ENCODE measurements at regions not wholly inside any gene's neighbourhood (a gene's known extent, or its start where the extent isn't known, plus 50 kb on each side); places are given as distances from the start of the nearest gene placed in this dataset.
A peak's percentile ranks its signal among the peaks of the same experiment; 100 is the strongest.

DNA sequence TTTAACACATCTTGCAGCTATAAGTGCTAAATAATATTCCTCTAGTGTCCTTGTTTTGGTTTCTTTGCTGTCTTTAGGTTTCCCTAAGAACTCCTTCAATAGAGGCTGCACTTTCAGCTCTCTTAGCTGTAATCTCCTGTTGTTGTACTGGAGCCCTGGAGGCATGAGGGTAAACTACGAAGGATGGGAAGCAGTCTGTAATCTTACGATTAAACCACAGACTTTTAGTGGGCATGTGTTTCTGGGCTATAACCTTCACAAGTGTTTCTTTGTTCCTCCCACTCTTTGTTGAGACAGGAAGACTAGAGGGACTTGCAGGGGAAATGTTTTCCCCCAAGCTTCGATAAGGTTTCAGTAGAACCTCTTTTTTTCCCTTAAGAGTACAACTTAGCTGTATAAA is 1058.1 kb downstream of the NSUN3 start:
- Mint-ChIP-seq H3K4me3 (no peak overlapping the region), H3K27ac (peak overlapping the region in 1 of 3 experiments; percentile 2), H3K9me3 (no peaks in the 10 kb centered on the region), H3K27me3 (ENCODE audit: low read depth) (no peaks in the 10 kb centered on the region), H3K4me1 (no peaks in the 10 kb centered on the region), H3K36me3 (ENCODE audit: low read depth) (no peaks in the 10 kb centered on the region)
- TF ChIP-seq, protein P1, sequence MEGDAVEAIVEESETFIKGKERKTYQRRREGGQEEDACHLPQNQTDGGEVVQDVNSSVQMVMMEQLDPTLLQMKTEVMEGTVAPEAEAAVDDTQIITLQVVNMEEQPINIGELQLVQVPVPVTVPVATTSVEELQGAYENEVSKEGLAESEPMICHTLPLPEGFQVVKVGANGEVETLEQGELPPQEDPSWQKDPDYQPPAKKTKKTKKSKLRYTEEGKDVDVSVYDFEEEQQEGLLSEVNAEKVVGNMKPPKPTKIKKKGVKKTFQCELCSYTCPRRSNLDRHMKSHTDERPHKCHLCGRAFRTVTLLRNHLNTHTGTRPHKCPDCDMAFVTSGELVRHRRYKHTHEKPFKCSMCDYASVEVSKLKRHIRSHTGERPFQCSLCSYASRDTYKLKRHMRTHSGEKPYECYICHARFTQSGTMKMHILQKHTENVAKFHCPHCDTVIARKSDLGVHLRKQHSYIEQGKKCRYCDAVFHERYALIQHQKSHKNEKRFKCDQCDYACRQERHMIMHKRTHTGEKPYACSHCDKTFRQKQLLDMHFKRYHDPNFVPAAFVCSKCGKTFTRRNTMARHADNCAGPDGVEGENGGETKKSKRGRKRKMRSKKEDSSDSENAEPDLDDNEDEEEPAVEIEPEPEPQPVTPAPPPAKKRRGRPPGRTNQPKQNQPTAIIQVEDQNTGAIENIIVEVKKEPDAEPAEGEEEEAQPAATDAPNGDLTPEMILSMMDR (IDR thresholded peaks at IDR 0.05; ENCODE audit: unreplicated experiment in 3 of 3) = no peak

DNA sequence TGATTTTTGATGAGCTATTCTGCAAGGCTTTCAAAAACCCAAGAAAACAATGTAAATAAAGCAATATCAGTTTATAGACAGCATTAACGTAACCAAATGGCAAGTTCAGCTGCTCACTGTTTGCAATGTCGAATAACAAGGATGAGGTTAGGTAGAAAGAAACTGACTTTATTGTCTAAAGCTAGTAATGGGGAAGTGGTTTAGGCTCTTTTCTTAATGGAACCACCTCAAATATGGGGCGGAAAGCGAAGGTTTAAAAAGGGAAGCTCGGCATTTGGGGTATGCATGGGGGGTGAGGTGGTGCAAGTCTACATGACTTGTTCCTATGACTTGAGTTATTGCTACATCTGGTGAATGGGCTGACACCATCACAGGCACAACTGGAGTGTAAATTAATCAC is 1060.2 kb downstream of the NSUN3 start:
- Mint-ChIP-seq H3K4me1 (no peaks in the 10 kb centered on the region), H3K9me3 (no peaks in the 10 kb centered on the region), H3K36me3 (ENCODE audit: low read depth) (no peaks in the 10 kb centered on the region), H3K4me3 (no peak overlapping the region), H3K27me3 (ENCODE audit: low read depth) (no peaks in the 10 kb centered on the region), H3K27ac (no peak overlapping the region)
- TF ChIP-seq, protein P1 (IDR thresholded peaks at IDR 0.05; ENCODE audit: unreplicated experiment in 3 of 3) = no peak

DNA sequence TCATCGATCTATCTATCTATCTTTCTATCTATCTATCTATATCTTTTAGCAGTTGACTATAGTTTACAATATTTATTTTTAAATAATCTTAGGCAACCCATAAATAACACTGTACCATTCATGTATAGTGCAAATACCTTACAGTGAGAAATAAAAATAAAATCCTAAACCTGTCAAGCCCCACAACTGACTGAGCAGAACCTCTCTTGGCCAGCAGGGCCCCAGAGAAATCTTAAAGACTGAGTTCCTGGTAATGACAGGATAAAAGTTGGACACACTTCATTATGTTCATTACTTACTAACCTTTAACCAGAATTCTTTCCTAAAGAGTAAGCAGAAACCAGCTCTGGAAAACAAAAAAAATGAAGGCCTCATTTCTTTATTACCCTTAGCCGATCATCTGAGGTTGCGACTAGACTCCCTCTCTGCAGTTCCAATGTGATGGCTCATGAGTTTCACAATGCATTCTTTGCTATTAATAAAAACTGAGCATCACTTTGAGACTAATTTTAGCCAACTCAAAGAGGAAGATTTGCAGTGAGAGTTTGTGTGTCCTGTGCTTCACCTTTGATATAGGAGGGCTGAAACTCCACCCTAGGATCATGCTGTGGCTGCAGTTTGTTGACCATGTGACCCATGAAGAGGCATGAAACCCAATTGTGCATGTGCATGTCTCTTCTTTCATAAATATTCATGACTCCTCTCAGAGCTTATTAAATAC is 1072.0 kb downstream of the NSUN3 start:
- no peaks in the 10 kb centered on the region for H3K9me3 Mint-ChIP-seq

DNA sequence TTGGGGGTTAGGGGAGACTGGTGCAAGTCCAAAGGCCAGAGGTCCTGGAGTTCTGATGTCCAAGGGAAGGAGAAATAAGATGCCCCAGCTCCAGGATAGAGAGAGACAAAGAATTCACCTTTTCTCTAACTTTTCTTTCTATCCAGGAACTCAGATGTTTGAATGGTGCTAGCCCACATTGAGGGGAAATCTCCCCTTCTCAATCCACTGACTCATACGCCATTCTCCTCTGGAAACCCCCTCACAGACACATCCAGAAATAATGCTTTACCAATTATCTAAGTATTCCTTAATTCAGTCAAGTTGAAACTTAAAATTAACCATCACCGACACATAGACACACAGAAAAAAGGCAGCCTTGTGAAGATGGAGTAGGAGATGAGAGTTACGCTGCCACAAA is 1085.2 kb downstream of the NSUN3 start:
- Mint-ChIP-seq H3K27me3 (ENCODE audit: low read depth) (no peaks in the 10 kb centered on the region), H3K36me3 (ENCODE audit: low read depth) (no peaks in the 10 kb centered on the region), H3K4me1 (no peaks in the 10 kb centered on the region), H3K9me3 (no peaks in the 10 kb centered on the region), H3K27ac (no peak overlapping the region), H3K4me3 (no peak overlapping the region)
- TF ChIP-seq, protein P1 (IDR thresholded peaks at IDR 0.05; ENCODE audit: unreplicated experiment in 3 of 3) = no peak

More for the DNA sequence above, 1072.0 kb downstream of the NSUN3 start:
- Mint-ChIP-seq H3K36me3 (ENCODE audit: low read depth) (no peaks in the 10 kb centered on the region), H3K27me3 (ENCODE audit: low read depth) (no peaks in the 10 kb centered on the region), H3K4me1 (no peaks in the 10 kb centered on the region), H3K27ac (peak overlapping the region in 2 of 3 experiments; percentile 44 to 64), H3K4me3 (no peak overlapping the region)
- TF ChIP-seq, protein P1 (IDR thresholded peaks at IDR 0.05; ENCODE audit: unreplicated experiment in 3 of 3) = no peak

DNA sequence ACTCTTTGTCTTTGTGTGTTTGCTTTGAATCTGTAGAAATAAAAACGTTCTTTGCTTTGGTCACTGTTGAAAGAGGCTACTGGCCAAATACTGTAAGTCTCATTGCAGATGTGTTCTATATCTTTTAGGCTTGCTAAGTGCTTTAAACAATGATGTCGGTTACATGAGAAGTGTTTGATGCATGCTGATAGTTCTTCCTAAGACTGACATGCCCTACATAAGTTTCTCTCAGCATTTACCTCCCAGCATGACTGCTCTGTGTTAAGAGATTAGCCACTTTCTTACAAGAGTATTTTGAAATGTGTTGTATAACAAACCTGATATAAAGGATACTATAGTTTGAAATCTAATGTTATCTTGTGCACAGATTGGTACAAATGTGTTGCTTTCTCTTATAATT is 1088.7 kb downstream of the NSUN3 start:
- Mint-ChIP-seq H3K4me3 (no peak overlapping the region), H3K27ac (no peak overlapping the region), H3K9me3 (no peaks in the 10 kb centered on the region), H3K4me1 (no peaks in the 10 kb centered on the region), H3K36me3 (ENCODE audit: low read depth) (no peaks in the 10 kb centered on the region), H3K27me3 (ENCODE audit: low read depth) (no peaks in the 10 kb centered on the region)
- TF ChIP-seq, protein P1 (IDR thresholded peaks at IDR 0.05; ENCODE audit: unreplicated experiment in 3 of 3) = no peak

DNA sequence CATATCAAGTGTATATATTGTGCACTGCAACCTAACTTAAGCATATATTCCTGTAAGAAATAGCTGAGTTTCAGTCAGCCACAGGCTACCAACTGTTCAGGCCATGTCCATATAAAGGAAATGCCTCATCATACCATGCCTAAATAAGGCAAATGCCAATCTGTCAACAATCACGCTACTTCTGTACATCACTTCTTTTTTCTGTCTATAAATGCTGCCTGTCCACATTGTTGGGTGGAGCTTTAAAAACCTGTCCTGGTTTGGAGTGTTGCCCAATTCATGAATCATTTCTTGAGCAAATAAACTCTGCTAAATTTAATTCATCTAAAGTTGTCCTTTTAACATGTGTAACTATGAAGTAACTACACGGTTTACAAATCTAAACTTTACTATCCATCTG is 1091.9 kb downstream of the NSUN3 start:
- no peaks in the 10 kb centered on the region for H3K4me1 Mint-ChIP-seq
- H3K27me3 Mint-ChIP-seq (ENCODE audit: low read depth) = no peaks in the 10 kb centered on the region
- TF ChIP-seq, protein P1 (IDR thresholded peaks at IDR 0.05; ENCODE audit: unreplicated experiment in 3 of 3) = no peak
- H3K36me3 Mint-ChIP-seq (ENCODE audit: low read depth) = no peaks in the 10 kb centered on the region
- no peak overlapping the region for H3K27ac Mint-ChIP-seq
- H3K9me3 Mint-ChIP-seq = peaks cover 7% of the 10 kb centered on the region
- H3K4me3 Mint-ChIP-seq = no peak overlapping the region
